HEK293 (cell line): ENCODE measurements at regions not wholly inside any gene's neighbourhood (a gene's known extent, or its start where the extent isn't known, plus 50 kb on each side); places are given as distances from the start of the nearest gene placed in this dataset.

Experiments used
- CTCF ChIA-PET: fragments of 350-600 bp; formaldehyde crosslinking; extraction: SDS; loops from one replicate; lab custom pipeline; 2021; ENCODE audit warnings: antibody characterized with exemption; lab: Yijun Ruan, JAX
- POLR2A ChIA-PET: fragments of 300-600 bp; formaldehyde crosslinking; extraction: SDS; loops from one replicate; lab custom pipeline; 2020; ENCODE audit warnings: antibody characterized with exemption, inconsistent platforms; lab: Yijun Ruan, JAX
- H3K27ac ChIP-seq: fragments of 200-500 bp; sonication (Bioruptor generic); 2 replicates; pipeline ENCODE4 v1.5.1; 2014; ENCODE audit warnings: low read depth, low read length, control low read depth, inconsistent platforms; ENCODE audit errors: extremely low read depth
- H3K36me3 ChIP-seq, 2 experiments: fragments of 200-500 bp in 1 of 2; sonication (Bioruptor generic) in 1 of 2; 1 replicate in 1 of 2; 2 replicates in 1 of 2; pipeline ENCODE4 v1.5.1; 2014 to 2017; ENCODE audit warnings: inconsistent platforms in 2 of 2, low read length in 2 of 2; ENCODE audit not compliant: control insufficient read depth in 2 of 2, insufficient read depth in 1 of 2
- H3K4me1 ChIP-seq: fragments of 200-500 bp; sonication (Bioruptor generic); 2 replicates; pipeline ENCODE4 v1.5.1; 2014; ENCODE audit warnings: mild to moderate bottlenecking, low read length, inconsistent platforms; ENCODE audit not compliant: control insufficient read depth, insufficient read depth
- H3K4me3 ChIP-seq: 2 replicates; pipeline ENCODE4 v1.5.1; 2011; ENCODE audit warnings: low read depth, mild to moderate bottlenecking, control low read depth, low read length, moderate library complexity
- H3K9me3 ChIP-seq: fragments of 200-500 bp; sonication (Bioruptor generic); 2 replicates; pipeline ENCODE4 v1.5.1; 2014; ENCODE audit warnings: low read depth, low read length, inconsistent platforms; ENCODE audit not compliant: control insufficient read depth, insufficient read depth
- HOXC10 ChIP-seq: sonication (generic); formaldehyde crosslinking; IDR thresholded peaks from 2 replicates; pipeline ENCODE4 v1.8.1; 2023; ENCODE audit warnings: mild to moderate bottlenecking, missing genetic modification reagents
- OSR2 ChIP-seq: fragments of 450-650 bp; formaldehyde crosslinking; IDR thresholded peaks from 2 replicates; pipeline ENCODE4 v1.5.1; 2016; ENCODE audit warnings: missing biosample characterization, missing genetic modification characterization
- OVOL3 ChIP-seq: fragments of 450-650 bp; formaldehyde crosslinking; IDR thresholded peaks from 2 replicates; pipeline ENCODE4 v1.5.1; 2016; ENCODE audit warnings: missing biosample characterization, missing genetic modification characterization
- SP3 ChIP-seq: fragments of 450-650 bp; formaldehyde crosslinking; IDR thresholded peaks from 2 replicates; pipeline ENCODE4 v1.5.1; 2016; ENCODE audit warnings: missing biosample characterization, missing genetic modification characterization
- ZBTB48 ChIP-seq: fragments of 450-650 bp; formaldehyde crosslinking; IDR thresholded peaks from 2 replicates; pipeline ENCODE4 v1.5.1; 2016; ENCODE audit warnings: missing biosample characterization, missing genetic modification characterization
- ZNF114 ChIP-seq: fragments of 450-650 bp; formaldehyde crosslinking; IDR thresholded peaks from 2 replicates; pipeline ENCODE4 v1.5.0; 2017; ENCODE audit warnings: missing biosample characterization, missing genetic modification characterization
- ZNF248 ChIP-seq: fragments of 450-650 bp; formaldehyde crosslinking; IDR thresholded peaks from 2 replicates; pipeline ENCODE4 v1.5.1; 2017; ENCODE audit warnings: missing biosample characterization, missing genetic modification characterization
- ZNF416 ChIP-seq: fragments of 450-650 bp; formaldehyde crosslinking; IDR thresholded peaks from 2 replicates; pipeline ENCODE4 v1.5.1; 2016; ENCODE audit warnings: missing biosample characterization, missing genetic modification characterization
- ZNF423 ChIP-seq: fragments of 450-650 bp; formaldehyde crosslinking; IDR thresholded peaks from 2 replicates; pipeline ENCODE4 v1.5.1; 2016; ENCODE audit warnings: missing biosample characterization, missing genetic modification characterization
- ZNF426 ChIP-seq: fragments of 450-650 bp; formaldehyde crosslinking; IDR thresholded peaks from 2 replicates; pipeline ENCODE4 v1.5.1; 2017; ENCODE audit warnings: missing biosample characterization, missing genetic modification characterization, mild to moderate bottlenecking, inconsistent platforms, moderate library complexity
- ZNF48 ChIP-seq: fragments of 450-650 bp; formaldehyde crosslinking; IDR thresholded peaks from 2 replicates; pipeline ENCODE4 v1.5.1; 2016; ENCODE audit warnings: missing biosample characterization, missing genetic modification characterization
- ZNF529 ChIP-seq: fragments of 450-650 bp; formaldehyde crosslinking; IDR thresholded peaks from 2 replicates; pipeline ENCODE4 v1.5.1; 2017; ENCODE audit warnings: missing genetic modification characterization, missing biosample characterization; ENCODE audit not compliant: insufficient replicate concordance
- ZNF548 ChIP-seq: fragments of 450-650 bp; formaldehyde crosslinking; IDR thresholded peaks from 2 replicates; pipeline ENCODE4 v1.5.1; 2016; ENCODE audit warnings: missing biosample characterization, missing genetic modification characterization
- ZNF560 ChIP-seq: fragments of 450-650 bp; formaldehyde crosslinking; IDR thresholded peaks from 2 replicates; pipeline ENCODE4 v1.5.1; 2017; ENCODE audit warnings: missing biosample characterization, missing genetic modification characterization, borderline replicate concordance
- ZNF585B ChIP-seq: fragments of 450-650 bp; formaldehyde crosslinking; IDR thresholded peaks from 2 replicates; pipeline ENCODE4 v1.5.1; 2016; ENCODE audit warnings: missing biosample characterization, missing genetic modification characterization
- ZNF596 ChIP-seq: fragments of 450-650 bp; IDR thresholded peaks from 2 replicates; pipeline ENCODE4 v1.5.0; 2018; ENCODE audit warnings: missing biosample characterization, mild to moderate bottlenecking, missing genetic modification characterization, moderate library complexity
- ZNF776 ChIP-seq: fragments of 450-650 bp; formaldehyde crosslinking; IDR thresholded peaks from 2 replicates; pipeline ENCODE4 v1.5.0; 2017; ENCODE audit warnings: missing biosample characterization, missing genetic modification characterization, borderline replicate concordance
- ZNF830 ChIP-seq: fragments of 450-650 bp; IDR thresholded peaks from 2 replicates; pipeline ENCODE4 v1.5.0; 2018; ENCODE audit warnings: missing biosample characterization, missing genetic modification characterization, low read depth, mild to moderate bottlenecking, moderate library complexity
- ZXDB ChIP-seq: fragments of 450-650 bp; formaldehyde crosslinking; IDR thresholded peaks from 2 replicates; pipeline ENCODE4 v1.5.1; 2016; ENCODE audit warnings: missing biosample characterization, missing genetic modification characterization
- TF ChIP-seq, protein P1 (sequence below): fragments of 450-650 bp; formaldehyde crosslinking; IDR thresholded peaks from 2 replicates; pipeline ENCODE4 v1.5.1; 2016; ENCODE audit warnings: missing biosample characterization, missing genetic modification characterization
- TF ChIP-seq, protein P2 (sequence below): fragments of 450-650 bp; formaldehyde crosslinking; IDR thresholded peaks from 2 replicates; pipeline ENCODE4 v1.5.1; 2016; ENCODE audit warnings: missing biosample characterization, missing genetic modification characterization

DNA sequence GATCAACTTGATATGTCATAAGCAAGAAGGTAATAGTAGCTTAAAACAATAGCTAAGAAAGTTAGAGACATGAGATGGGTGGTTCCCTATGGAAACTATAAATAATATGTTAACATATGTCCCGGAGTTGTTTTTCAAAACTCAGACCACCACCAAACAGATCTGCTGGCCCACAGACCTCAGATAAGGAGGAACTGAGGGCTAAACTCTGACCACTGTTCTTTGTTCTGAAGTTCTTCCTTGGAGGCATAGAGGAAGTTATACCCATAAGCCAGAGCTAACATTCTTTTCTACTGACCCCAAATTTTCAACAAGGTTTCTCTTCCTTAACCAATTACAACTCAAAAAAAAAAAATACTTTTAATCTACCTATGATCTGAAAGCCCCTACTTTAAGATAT, 156.1 kb upstream of the FSCB start:
- Histone ChIP-seq H3K27ac (no peak overlapping the region), H3K4me3 (no peak overlapping the region), H3K9me3 (no peaks in the 10 kb centered on the region), H3K36me3 (no peaks in the 10 kb centered on the region), H3K4me1 (no peaks in the 10 kb centered on the region)
- ChIA-PET POLR2A (no interaction called here), CTCF (interaction anchor here (0.7 kb wide), 1 partner anchor 1040 kb away, joined by 6 read pairs; no protein-coding TSS in a partner anchor)
- TF ChIP-seq SP3 (tag by site-specific recombination) (no peak), ZNF830 (no peak), ZNF423 (tag by site-specific recombination) (no peak), ZNF114 (no peak), ZNF776 (no peak), ZNF48 (tag by site-specific recombination) (no peak), ZNF416 (tag by site-specific recombination) (no peak)

DNA sequence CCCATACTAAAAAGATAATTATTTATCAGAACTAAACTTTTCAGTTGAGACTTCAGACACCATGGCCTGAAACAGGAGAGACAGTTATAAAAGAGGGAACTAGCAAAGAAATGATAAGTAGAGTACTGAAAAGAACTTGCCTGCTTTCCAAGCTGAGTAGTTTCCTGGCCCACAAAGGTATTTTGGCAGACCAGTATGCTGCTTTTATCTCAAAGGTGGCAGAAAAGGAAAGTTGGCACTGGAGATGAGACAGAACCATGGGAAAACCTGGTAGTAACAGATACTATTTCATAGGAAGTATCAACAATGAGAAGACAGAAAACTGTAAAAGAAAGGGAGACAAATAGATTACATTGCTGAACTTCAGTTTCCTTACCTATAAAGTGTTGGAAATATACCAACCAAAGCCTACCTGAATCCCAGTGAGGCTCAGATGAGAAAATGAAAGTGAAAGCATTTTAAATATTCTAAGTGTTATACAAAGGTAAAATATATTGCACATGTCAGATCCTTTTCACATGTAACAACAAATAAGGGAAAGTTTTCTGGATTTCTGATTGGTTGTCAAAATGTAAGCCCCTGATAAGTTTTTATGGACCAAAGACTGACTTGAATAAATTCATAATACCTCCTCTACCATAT, 155.3 kb upstream of the FSCB start:
- POLR2A ChIA-PET: no interaction called here
- Histone ChIP-seq H3K4me3 (no peak overlapping the region), H3K4me1 (no peaks in the 10 kb centered on the region), H3K36me3 (no peaks in the 10 kb centered on the region), H3K27ac (no peak overlapping the region), H3K9me3 (no peaks in the 10 kb centered on the region)
- CTCF ChIA-PET: interaction anchor here (0.7 kb wide), 1 partner anchor 134 kb away, joined by 3 read pairs; no protein-coding TSS in a partner anchor
- no peak for TF ChIP-seq ZNF426 (tag by site-specific recombination)
- TF ChIP-seq, protein P1, sequence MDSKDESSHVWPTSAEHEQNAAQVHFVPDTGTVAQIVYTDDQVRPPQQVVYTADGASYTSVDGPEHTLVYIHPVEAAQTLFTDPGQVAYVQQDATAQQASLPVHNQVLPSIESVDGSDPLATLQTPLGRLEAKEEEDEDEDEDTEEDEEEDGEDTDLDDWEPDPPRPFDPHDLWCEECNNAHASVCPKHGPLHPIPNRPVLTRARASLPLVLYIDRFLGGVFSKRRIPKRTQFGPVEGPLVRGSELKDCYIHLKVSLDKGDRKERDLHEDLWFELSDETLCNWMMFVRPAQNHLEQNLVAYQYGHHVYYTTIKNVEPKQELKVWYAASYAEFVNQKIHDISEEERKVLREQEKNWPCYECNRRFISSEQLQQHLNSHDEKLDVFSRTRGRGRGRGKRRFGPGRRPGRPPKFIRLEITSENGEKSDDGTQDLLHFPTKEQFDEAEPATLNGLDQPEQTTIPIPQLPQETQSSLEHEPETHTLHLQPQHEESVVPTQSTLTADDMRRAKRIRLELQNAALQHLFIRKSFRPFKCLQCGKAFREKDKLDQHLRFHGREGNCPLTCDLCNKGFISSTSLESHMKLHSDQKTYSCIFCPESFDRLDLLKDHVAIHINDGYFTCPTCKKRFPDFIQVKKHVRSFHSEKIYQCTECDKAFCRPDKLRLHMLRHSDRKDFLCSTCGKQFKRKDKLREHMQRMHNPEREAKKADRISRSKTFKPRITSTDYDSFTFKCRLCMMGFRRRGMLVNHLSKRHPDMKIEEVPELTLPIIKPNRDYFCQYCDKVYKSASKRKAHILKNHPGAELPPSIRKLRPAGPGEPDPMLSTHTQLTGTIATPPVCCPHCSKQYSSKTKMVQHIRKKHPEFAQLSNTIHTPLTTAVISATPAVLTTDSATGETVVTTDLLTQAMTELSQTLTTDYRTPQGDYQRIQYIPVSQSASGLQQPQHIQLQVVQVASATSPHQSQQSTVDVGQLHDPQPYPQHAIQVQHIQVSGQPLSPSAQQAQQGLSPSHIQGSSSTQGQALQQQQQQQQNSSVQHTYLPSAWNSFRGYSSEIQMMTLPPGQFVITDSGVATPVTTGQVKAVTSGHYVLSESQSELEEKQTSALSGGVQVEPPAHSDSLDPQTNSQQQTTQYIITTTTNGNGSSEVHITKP (tag by site-specific recombination): no peak
- no peak for TF ChIP-seq ZNF560 (tag by site-specific recombination)
- no peak for TF ChIP-seq OSR2 (tag by site-specific recombination)
- TF ChIP-seq ZNF548 (tag by site-specific recombination): no peak
- TF ChIP-seq, protein P2, sequence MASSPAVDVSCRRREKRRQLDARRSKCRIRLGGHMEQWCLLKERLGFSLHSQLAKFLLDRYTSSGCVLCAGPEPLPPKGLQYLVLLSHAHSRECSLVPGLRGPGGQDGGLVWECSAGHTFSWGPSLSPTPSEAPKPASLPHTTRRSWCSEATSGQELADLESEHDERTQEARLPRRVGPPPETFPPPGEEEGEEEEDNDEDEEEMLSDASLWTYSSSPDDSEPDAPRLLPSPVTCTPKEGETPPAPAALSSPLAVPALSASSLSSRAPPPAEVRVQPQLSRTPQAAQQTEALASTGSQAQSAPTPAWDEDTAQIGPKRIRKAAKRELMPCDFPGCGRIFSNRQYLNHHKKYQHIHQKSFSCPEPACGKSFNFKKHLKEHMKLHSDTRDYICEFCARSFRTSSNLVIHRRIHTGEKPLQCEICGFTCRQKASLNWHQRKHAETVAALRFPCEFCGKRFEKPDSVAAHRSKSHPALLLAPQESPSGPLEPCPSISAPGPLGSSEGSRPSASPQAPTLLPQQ (tag by site-specific recombination): no peak
- TF ChIP-seq ZNF596 (tag by site-specific recombination): no peak
- TF ChIP-seq ZXDB: no peak
- no peak for TF ChIP-seq SP3 (tag by site-specific recombination)
- TF ChIP-seq ZNF248 (tag by site-specific recombination): no peak
- no peak for TF ChIP-seq ZBTB48 (tag by site-specific recombination)
- TF ChIP-seq ZNF585B (tag by site-specific recombination): no peak
- no peak for TF ChIP-seq ZNF529 (tag by site-specific recombination)
- TF ChIP-seq HOXC10 (CRISPR knock-in tag): no peak
- TF ChIP-seq OVOL3 (tag by site-specific recombination): no peak
- TF ChIP-seq, all 188 proteins: peak for 0
